Activated gamma-delta T cell treated with Interleukin-2 at 50 U/mL for 16 hours (primary cell): ENCODE measurements at regions not wholly inside any gene's neighbourhood (a gene's known extent, or its start where the extent isn't known, plus 50 kb on each side); places are given as distances from the start of the nearest gene placed in this dataset.
"Not testable (repeated sequence)": the region's sequence is repeated elsewhere in the genome, so short reads cannot be mapped to it uniquely, and the experiment has no call there.

Experiments
- DNase-seq: peaks from one replicate; pipeline ENCODE4 v3.0.0-alpha.2; 2020

DNA sequence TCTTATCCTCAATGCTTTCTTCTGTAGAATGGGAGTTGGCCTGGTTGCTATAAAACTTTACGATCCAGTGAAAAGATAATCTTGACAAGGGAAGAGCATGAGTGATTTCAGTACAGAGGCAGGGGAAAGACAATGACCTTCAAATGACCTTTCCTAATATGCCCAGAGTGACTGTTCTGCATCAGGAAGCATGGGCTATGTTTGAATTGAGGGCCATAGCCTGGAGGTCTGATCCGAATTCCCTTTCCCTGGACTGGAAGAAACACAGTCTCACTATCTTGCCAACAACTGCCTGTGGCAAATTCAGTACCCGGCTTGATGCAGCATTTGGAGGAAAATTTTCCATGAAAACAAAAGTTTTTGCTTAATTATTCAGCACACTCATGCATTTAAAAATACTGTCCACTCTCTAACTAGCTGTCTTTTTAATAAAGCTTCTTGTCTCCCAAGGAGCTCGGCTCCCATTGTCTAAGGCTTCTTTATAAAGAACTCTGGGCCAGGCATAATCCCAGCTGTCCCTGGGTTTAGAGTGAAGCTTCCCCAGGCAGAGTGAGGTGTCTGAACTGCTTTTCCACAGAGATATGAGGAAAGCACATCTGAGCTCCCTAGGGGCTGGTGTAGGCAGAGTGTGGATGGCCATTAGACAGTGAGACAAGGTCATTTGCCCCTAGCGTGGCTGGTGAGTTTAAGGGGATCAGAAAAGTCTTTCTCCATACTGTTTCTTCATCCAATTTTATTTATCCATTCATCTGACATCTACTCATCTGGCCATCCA, 132.7 kb upstream of the CADM1 start:
- no peak for DNase-seq

DNA sequence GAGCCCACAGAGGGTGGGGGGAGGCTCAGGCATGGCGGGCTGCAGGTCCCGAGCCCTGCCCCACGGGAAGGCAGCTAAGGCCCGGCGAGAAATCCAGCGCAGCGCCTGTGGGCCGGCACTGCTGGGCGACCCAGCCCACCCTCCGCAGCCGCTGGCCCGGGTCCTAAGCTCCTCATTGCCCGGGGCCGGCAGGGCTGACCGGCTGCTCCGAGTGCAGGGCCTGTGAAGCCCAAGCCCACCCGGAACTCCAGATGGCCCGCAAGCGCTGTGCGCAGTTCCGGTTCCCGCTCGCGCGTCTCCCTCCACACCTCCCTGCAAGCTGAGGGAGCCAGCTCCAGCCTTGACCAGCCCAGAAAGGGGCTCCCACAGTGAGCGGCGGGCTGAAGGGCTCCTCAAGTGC, 129.8 kb upstream of the CADM1 start:
- not testable (repeated sequence) for DNase-seq

DNA sequence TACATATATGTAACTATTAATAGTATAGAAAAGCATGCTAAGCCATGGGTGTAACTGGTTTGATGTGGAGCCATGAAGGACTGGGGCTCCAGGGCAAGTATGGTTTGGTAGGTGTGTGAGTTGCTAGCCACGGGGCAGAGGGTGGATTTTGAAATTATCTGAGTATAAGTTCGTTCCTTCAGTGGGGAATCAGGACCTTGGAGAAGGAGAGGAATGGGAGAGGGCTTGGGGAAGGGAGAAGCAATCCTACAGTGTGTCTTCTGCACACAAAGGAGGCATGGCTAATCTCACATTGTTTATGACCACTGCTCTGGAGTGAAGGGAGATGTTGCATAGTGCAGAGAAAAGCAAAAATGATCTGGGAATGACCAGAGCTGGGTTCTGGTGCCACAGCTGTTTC, 127.8 kb upstream of the CADM1 start:
- DNase-seq = no peak

DNA sequence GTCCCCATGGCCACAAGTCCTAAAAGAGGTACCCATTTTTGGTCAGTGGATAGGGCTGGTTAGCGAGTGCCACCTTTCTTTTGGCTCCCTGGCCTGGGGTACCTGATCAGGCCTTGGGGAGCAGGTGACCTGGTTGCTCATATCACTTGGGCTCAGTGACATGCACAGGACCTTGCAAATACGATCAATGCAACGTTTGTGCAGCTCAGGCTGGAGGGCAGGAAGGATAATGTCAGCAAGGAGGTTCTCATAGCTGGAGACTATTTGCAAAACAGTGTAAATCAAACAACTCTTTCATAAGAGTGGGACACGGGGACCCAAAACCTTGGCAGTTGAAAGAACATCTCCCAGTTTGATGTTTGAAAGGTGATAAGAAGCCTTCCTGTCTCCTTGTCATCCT, 127.4 kb upstream of the CADM1 start:
- DNase-seq = no peak

DNA sequence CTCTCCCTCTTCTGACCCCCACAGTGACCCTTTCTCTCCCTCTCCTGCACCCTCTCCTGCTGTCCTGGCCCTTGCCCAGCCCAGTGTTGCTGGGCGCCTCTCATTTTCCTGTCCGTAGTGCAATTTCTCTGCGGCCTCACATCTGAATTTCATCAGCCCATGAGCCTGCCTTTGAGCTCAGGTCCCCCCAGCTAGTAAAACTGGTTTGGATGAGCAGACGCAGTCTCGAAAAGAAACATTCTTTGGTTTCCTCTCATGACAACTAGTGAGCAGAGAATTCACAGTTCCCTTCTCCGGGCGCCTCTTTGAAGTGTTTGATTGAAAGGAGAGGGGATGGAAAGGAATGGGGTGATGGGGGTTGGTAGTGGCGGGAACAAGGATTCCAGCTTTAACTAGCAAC, 126.0 kb upstream of the CADM1 start:
- DNase-seq = no peak

DNA sequence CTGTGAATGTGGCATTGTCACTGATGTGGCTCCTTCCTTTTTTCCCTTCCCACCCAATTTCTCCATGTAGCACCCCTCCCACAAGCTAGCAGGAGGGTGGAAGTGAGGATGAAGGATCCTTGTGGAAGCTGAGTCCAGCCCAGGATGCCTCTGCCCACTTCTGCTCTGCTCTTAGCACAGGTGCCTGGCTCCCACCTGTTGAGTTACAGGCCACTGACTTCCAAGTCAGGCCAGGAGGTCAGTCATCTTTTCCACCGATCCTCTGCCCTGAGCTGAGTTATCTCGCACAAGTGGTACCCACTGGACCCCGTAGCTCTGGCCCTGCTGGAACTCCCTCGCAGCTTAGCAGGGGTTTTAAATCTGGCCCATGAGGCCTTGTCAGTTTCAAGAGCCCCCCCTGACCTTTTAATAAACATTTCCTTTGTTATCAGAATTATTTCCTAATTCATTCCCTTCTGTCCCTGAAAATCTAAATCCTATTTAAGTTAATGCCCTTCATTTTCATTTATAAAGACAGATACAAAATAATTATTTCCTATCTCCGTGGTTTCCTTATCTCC, 125.3 kb upstream of the CADM1 start:
- no peak for DNase-seq

DNA sequence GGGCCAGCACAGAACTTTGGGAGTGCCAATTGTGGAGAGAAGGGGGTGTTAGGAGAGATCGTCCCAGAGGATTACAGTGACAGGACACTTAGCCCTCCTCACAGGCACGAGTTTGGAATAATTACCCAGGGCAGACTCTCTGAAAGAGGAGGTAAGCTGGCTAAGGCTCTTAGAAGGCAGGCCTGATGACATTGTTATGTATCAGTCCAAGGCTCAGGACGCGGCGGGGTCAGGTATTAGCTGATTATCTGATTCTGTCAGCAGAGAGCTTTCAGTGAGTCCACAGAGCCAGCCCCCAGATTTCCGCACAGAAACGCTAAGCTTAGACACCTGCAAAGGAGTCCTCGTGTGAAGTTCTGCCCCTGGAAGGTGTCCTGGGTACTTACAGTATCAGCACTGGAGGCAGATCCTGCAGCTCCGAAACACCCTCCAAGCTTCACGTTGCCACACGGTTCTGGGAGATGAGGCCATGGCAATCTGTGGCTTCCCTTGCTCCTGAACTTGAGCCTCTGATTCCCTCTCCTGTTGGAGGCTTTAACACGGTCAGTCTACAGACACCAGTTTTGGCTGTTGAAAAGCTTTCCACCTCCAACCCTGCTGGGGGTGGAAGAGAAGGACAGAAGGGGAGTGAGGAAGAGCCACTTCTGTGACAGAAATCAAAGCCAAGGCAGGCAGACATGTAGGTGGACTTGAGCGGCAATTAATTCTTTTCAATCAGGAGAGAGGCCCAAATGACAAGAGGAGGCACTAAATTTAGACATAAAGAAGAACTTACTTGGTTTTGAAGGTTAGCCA, 123.6 kb upstream of the CADM1 start:
- DNase-seq = no peak

DNA sequence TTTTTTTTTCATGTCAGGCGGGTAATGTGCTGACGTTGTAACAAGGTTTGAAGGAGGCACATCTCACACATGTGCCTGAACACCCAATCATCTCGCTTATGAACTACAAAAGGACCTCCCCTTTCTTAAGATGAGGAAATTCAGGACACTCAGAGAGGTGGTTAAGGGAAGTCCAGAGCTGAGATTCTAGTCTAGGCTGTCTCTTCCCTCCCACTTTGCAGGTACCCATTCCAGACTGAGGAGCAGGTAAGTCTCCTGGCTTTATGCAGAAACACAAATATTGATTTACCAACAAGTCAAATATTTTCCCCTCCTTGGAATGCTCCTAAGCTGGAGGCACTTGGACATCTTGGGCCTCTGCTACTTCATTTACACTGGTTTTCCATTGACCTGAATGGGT, 122.9 kb upstream of the CADM1 start:
- no peak for DNase-seq

DNA sequence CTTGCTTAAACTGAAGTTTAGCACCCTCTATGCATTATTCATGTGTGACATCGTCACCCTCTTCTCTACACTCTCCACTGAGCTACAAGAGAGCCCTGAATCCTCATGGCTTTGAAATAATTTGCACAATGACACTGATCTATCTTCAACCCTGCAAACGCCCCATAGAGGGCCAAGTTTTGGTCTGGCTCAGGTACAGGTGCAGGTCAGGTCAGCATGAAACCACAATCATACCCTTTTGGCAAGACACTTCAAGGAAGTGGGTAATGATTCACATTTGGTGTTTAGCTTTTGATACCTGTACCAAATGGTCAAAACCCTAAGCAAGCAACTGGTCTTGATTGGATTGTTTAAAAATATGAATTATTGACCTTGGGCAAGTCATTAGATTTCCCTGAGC, 122.2 kb upstream of the CADM1 start:
- no peak for DNase-seq

DNA sequence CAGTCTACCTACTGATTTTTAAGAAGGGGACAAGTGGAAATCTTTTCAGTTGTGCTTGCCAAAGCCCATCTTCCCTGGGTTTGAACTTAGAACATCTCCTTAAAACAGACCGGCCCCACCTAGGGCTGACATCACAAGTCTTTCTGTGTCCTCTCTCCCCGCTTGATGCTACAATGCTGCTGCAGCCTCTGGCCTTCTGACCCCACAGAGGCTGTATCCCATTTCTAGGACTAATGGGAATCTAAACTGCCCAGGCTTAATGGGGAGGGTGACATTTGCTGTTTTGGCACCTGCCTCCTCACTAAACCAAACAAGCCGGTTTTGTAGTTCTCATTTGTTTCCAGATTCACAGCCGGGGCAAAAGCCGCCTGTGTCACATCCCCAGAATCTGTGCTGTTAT, 121.3 kb upstream of the CADM1 start:
- no peak for DNase-seq

DNA sequence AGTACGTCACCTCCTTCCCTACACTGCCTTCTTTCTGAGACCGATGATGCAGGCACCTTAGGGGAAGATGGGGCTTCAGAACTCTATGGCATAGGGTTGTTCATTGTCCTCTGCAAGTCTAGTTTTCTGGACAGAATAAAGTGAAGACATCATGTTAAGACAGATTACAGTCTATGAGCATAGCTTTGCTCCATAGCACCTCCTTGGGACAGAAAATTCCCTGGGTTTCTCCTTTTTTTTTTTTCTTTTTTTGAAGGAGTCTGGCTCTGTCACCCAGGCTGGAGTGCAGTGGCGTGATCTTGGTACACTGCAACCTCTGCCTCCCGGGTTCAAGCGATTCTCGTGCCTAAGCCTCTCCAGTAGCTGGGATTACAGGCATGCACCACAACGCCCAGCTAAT, 119.8 kb upstream of the CADM1 start:
- DNase-seq = no peak

DNA sequence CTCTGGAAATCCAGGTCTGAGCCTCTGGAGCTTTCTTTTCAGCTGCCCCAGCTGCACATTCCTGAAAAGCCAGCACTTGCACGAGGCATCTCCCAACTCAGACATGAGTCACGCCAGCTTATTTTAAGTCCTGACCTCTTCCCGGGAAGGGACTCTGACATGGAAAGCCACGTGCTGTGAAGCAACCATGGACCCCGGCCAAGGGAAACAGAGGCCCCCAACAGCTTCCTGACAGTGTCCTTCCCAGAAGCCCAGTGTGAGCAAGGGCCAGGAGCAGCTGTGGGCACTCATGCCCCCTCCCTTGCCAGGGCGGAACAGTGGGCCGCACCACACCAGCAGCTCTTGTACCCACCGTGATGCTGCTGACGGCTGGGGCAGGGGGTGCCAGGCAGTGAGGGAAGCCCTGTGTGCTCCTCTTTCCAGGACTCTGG, 118.8 kb upstream of the CADM1 start:
- no peak for DNase-seq

DNA sequence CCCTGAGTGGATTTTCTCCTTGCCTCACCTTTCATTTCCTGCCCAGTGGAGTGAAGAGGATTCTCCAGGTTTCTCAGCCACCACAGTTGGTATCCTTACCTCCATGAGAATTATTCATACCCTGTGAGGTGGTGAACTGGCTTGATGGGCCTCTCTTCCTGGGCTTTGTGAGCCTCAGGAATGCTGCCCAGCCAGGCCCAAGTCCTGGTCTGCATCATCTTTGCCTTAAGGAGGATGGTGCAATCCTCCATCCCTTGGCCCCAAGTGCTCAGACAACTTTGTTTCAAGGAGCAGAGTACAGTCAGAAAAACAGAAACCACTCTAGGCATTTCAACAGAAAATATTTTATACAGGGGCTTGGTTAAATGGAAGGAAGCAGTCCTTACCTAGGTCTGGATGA, 114.2 kb upstream of the CADM1 start:
- no peak for DNase-seq

DNA sequence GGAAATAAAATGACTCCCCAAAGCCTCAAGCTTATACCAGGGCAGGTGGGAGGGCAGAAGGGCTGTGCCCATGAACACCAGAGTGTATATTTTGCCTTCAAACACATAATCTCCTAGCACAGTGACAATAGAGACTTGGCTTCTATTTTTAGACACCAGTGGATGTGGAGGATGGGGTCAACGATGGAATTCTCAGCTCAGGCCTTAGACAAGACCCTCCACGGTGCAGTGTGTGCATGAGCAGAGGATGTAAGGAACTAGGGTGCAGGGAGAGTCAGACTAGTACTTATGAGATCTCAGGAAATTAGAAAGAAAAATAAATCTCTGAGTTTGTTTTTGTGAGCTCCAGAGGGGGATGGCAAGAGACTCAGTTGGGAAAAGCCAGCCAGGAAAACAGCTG, 113.6 kb upstream of the CADM1 start:
- DNase-seq = no peak

DNA sequence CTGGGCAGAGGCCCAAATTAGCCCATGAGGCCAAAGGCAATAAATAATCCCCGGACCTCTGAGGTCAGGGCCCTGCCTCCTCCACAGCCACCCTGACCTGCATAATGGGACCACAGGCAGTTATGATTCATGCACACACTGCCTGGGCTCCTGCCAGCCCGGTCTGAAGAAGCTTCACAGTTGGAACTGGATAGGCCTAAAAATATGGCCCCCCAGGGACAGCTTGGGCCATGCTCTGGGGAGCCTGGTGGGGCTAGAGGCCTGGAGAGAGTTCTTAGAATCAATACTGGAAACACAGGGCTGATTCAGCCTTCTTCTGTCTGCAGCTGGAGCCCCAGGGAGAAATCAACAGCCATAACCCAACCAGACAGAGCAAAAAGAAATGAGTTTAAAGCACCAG, 112.8 kb upstream of the CADM1 start:
- DNase-seq = no peak

DNA sequence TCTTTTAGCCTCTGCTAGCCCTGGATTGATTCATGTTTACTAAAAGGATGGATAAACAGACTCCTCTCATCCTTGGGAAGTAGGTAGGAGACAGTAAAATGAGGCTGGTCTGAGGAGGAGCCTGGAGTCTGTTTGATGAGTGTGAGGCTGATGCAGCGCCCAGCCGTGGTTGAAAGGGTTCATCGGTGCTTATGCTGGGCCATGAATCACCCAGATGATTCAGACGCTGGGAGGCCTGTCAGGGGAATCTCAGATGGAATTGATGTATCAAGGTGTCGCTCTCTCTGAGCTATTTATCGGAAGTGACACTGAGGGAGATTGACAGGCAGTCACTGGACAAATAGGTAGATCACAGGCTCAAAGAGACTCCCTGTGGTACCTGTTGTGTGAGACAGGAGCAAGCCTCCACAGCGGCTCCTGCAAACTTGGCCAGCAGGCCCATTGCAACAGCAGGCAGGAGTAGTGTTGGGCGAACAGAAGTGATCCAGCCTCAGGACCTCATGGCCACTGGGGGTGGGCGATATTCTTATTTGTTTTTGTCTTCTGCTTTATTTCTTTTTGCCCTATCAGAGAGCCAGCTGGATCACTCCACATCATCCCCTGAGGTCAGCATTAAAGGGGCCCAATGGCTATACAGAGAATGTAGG, 109.9 kb upstream of the CADM1 start:
- DNase-seq = no peak

DNA sequence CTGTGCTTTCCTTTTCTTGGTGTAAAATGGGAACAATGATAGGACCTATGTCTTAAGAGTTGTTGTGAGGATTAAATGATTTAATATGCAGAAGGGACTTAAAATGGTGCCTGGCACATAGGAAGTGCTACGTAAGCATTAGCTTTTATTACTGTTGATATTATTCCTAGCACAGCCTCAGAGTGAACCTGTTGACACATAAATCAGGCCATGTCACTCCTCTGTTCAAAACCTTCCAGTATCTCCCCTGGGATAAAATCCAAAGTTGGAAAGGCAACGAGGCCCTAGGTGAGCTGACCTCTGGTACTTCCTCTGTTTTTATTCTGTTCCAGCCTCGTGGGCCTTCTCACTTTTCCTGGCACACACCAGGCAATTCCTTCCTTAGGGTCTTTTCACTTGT, 108.8 kb upstream of the CADM1 start:
- no peak for DNase-seq

DNA sequence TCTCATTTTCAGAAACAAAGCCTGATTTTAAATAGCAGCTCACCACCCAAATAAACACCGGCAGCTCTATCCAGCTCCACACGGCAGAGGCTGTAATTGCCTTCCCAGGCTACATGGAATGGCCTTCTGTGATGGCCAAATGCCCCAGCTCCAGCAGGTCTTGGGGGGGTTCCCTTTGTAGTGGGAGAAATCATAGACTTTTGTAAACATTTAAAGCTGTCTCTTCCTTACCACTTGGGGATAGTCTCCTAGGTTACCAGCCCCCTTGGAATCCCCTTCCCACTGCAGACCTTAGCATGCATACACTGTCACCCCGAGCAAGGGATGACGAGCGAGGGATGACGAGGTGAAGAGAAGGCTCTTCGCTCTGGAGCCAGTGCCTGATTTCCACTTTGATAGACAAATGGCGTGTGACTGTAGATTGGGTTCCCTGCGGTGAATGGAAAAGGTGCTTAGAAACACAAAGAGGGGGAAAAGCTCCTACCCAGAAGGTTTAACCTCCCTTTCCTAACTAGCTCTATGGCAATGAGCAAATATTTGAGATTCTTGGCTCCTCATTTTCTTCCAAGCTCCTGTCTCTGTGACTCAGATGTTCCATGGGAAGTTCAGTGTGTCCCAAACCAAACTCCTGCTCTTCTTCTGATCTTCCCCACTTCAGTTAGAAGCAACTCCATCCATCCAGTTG, 108.0 kb upstream of the CADM1 start:
- DNase-seq = no peak

DNA sequence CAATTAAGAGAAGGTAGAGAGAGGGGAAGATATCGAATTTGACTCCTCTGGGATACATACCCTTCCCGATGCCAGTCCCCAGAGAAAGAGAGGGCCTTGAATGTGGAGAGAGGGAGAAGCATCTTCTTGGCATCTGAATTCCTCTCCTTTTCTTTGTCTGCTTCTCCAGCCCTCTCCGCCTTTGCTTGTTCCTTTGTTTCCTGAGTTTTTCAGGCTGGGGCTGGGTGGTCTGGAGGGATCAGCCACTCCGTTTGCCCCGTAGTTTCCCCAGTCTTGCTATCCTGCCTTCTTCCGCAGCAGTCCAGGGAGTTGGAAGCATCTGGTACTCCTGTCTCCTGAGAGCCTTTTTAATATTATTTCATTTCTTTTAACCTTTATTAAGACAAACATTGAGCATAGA, 107.1 kb upstream of the CADM1 start:
- DNase-seq = no peak

DNA sequence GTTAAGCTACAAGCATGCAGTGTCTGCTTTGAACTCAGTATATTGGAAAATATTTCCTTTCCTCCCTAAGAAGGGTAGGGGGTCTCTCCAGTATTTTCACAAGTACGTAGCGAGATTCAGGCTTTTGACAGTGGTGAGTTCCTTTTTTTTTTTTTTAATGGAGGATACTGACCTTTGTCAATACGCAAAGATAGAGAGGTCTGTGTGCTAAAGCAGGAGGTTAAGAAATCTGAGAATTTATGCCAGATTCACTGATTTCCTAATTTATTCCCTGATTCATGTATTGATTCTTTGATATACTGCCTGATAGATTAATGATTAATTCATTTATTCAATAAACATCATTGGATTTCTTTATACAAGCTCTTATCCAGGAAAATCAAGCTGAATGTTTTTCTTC, 106.7 kb upstream of the CADM1 start:
- no peak for DNase-seq

DNA sequence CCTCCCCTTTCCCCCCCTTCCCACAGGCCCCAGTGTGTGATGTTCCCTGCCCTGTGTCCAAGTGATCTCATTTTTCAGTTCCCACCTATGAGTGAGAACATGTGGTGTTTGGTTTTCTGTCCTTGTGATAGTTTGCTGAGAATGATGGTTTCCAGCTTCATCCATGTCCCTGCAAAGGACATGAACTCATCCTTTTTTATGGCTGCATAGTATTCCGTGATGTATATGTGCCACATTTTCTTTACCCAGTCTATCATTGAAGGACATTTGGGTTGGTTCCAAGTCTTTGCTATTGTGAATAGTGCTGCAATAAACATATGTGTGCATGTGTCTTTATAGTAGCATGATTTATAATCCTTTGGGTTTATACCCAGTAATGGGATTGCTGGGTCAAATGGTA, 106.0 kb upstream of the CADM1 start:
- DNase-seq = not testable (repeated sequence)

DNA sequence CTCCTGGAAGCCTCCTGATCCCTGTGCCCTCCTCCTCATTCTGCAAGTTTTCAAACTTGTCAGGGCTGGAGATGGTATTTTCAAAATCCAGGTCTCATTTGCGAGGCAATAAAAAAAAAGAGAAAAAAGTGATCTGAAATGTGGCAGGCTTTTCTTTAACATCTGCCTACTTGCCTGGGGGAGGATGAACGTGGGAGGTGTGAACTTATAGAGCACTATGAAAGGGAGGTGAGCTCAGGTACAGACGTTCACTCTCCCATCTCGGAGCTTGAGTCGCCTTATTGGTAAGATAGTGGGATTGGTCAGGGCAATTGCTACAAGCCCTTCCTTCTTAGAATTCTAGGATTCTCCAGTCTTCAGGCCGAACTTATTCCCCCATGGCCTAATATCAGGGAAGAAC, 104.8 kb upstream of the CADM1 start:
- no peak for DNase-seq

DNA sequence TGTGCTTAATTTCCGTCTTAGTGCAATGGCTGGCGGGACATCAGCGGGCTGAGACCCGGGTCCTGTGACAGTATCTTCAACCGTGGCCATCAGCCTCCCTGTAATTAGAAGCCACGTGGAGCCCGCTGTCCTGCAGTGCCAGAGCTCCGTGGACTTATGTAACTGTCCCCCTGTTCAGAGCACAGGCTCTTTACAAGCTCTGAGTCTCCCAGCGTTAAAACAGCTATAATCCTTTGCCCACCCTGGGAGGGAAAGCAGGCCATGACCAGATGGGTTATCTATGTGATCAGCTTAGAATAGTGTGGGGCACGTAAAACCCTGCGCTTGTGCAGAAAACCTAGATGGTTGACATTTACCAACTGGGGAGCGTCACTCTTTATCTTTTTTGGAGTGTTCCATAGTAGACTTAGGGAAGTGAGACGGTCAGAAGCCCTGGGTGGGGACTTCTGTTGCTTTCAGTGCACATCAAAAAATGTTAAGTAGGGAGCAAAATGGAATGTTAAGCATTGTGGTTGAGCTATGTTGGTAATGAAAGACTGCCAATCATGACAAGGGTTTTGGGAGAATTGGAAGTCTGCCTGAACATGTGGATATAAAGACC, 103.5 kb upstream of the CADM1 start:
- DNase-seq = no peak
